CD14-positive monocyte (primary cell): ENCODE measurements at regions not wholly inside any gene's neighbourhood (a gene's known extent, or its start where the extent isn't known, plus 50 kb on each side); places are given as distances from the start of the nearest gene placed in this dataset.

Source experiments
- DNase-seq, 3 donors: peaks; one replicate each; pipeline ENCODE4 v3.0.0-alpha.2; 2011 to 2022
- H2AFZ ChIP-seq: 2 replicates; pipeline ENCODE4 v1.6.0; 2012; ENCODE audit warnings: mild to moderate bottlenecking, low read depth, low read length, inconsistent platforms; ENCODE audit not compliant: insufficient read depth, poor library complexity, severe bottlenecking
- H3K27ac ChIP-seq, 2 donors: 1 replicate in 1 of 2; 2 replicates in 1 of 2; pipeline ENCODE4 v1.5.1; 2012 to 2013; ENCODE audit warnings: low read length in 2 of 2, control low read depth in 1 of 2, inconsistent platforms in 1 of 2, low read depth in 1 of 2, mild to moderate bottlenecking in 1 of 2
- H3K27me3 ChIP-seq, 2 donors: one replicate each; pipeline versions ENCODE4 v1.6.0 to v1.6.1; 2011 to 2013; ENCODE audit warnings: low read length in 2 of 2; ENCODE audit not compliant: control insufficient read depth in 2 of 2, insufficient read depth in 2 of 2
- H3K36me3 ChIP-seq, 2 donors: replicated peaks in 1 of 2; 1 replicate in 1 of 2; 2 replicates in 1 of 2; pipeline versions ENCODE4 v1.5.1 to v1.6.1; 2012 to 2013; ENCODE audit warnings: low read length in 2 of 2, control low read depth in 1 of 2, inconsistent platforms in 1 of 2, mild to moderate bottlenecking in 1 of 2; ENCODE audit not compliant: insufficient read depth in 2 of 2, control insufficient read depth in 1 of 2
- H3K4me1 ChIP-seq, 2 donors: 1 replicate in 1 of 2; 2 replicates in 1 of 2; pipeline versions ENCODE4 v1.5.1 to v1.6.1; 2012 to 2013; ENCODE audit warnings: low read length in 2 of 2, control low read depth in 1 of 2, inconsistent platforms in 1 of 2, mild to moderate bottlenecking in 1 of 2, moderate library complexity in 1 of 2; ENCODE audit not compliant: insufficient read depth in 2 of 2, control insufficient read depth in 1 of 2
- H3K4me2 ChIP-seq: replicated peaks from 2 replicates; pipeline ENCODE3; 2012; ENCODE audit warnings: low read length, moderate library complexity, mild to moderate bottlenecking; ENCODE audit not compliant: poor library complexity, severe bottlenecking; ENCODE audit errors: extremely low read depth
- H3K4me3 ChIP-seq, 3 experiments: fragments of 200-600 bp in 1 of 3; sonication (generic) in 1 of 3; replicated peaks in 1 of 3; 1 replicate in 2 of 3; 2 replicates in 1 of 3; pipeline ENCODE4 v1.5.1; 2011 to 2013; ENCODE audit warnings: low read length in 3 of 3, mild to moderate bottlenecking in 3 of 3, control low read depth in 2 of 3, low read depth in 2 of 3, inconsistent platforms in 1 of 3, moderate library complexity in 1 of 3
- H3K79me2 ChIP-seq: 2 replicates; pipeline ENCODE4 v1.6.0; 2012; ENCODE audit warnings: mild to moderate bottlenecking, control low read depth, inconsistent platforms, low read length, moderate library complexity; ENCODE audit not compliant: insufficient read depth
- H3K9ac ChIP-seq: 2 replicates; pipeline ENCODE4 v1.6.0; 2017; ENCODE audit warnings: low read length, mild to moderate bottlenecking; ENCODE audit not compliant: insufficient read depth, poor library complexity, severe bottlenecking
- H3K9me3 ChIP-seq, 2 donors: replicated peaks in 1 of 2; 1 replicate in 1 of 2; 2 replicates in 1 of 2; pipeline versions ENCODE4 v1.5.1 to v1.6.1; 2012 to 2013; ENCODE audit warnings: low read length in 2 of 2, control low read depth in 1 of 2; ENCODE audit not compliant: control insufficient read depth in 1 of 2, insufficient read depth in 1 of 2
- H4K20me1 ChIP-seq: 2 replicates; pipeline ENCODE4 v1.6.0; 2012; ENCODE audit warnings: mild to moderate bottlenecking, low read length, control low read depth, moderate library complexity; ENCODE audit not compliant: insufficient read depth
- H3K27ac Mint-ChIP-seq, 7 donors: one replicate each; pipeline ENCODE4 v1.8.0; 2020; ENCODE audit warnings: mild to moderate bottlenecking in 7 of 7, mixed read lengths in 7 of 7, moderate library complexity in 6 of 7, inconsistent platforms in 2 of 7
- H3K27me3 Mint-ChIP-seq, 3 donors: one replicate each; pipeline ENCODE4 v1.8.0; 2021 to 2022; ENCODE audit warnings: low read depth in 3 of 3, mild to moderate bottlenecking in 3 of 3, mixed read lengths in 3 of 3, moderate library complexity in 3 of 3, inconsistent platforms in 1 of 3
- H3K36me3 Mint-ChIP-seq, 2 donors: one replicate each; pipeline ENCODE4 v1.8.0; 2020; ENCODE audit warnings: mixed read lengths in 2 of 2, inconsistent platforms in 1 of 2, mild to moderate bottlenecking in 1 of 2
- H3K4me1 Mint-ChIP-seq: one replicate; pipeline ENCODE4 v1.8.0; 2020; ENCODE audit warnings: mild to moderate bottlenecking, mixed read lengths
- H3K4me3 Mint-ChIP-seq, 2 donors: one replicate each; pipeline ENCODE4 v1.8.0; 2020; ENCODE audit warnings: mild to moderate bottlenecking in 2 of 2, mixed read lengths in 2 of 2, moderate library complexity in 1 of 2
- H3K9me3 Mint-ChIP-seq, 7 donors: one replicate each; pipeline ENCODE4 v1.8.0; 2020 to 2022; ENCODE audit warnings: mixed read lengths in 7 of 7, mild to moderate bottlenecking in 6 of 7, moderate library complexity in 6 of 7, inconsistent platforms in 2 of 7
- whole genome bisulfite sequencing: methylation state at CpG from one replicate; pipeline ENCODE4 v1.1.5; 2013; ENCODE audit warnings: missing lambda C conversion rate; ENCODE audit not compliant: insufficient coverage; 5-methylcytosine and 5-hydroxymethylcytosine counted together
- intact Hi-C, 2 donors: fragments of 100-400 bp; cut with micrococcal nuclease; formaldehyde crosslinking; loops; one replicate each; pipeline versions ENCODE4 v1.15.0 to v1.15.1; 2023
- TF ChIP-seq, protein P1 (sequence below): fragments of 200-600 bp; IDR thresholded peaks from one replicate; pipeline ENCODE4 v1.8.0; 2022; ENCODE audit warnings: antibody characterized with exemption, mild to moderate bottlenecking

DNA sequence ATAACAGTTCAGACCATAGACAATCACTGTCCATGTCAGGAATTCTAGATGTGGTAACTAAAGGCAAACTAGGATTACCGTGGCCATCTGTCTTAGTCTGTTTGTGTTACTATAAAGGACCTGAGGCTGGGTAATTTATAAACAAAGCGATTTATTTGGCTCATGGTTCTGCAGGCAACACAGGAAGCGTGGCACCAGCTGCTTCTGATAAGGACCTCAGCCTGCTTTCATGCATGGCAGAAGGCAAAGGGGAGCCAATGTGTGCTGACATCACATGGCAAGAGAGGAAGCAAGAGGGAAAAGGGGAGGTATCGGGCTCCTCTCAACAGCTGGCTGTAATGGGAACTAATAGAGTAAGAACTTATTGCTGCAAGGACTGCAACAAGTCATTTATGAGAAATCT lies 376.7 kb downstream of the GPM6A start:
- no peak overlapping the region for H3K27ac Mint-ChIP-seq
- no peak for DNase-seq
- no peak overlapping the region for H3K9ac ChIP-seq
- no peak overlapping the region for H3K4me2 ChIP-seq
- H3K4me1 ChIP-seq, result no peaks in the 10 kb centered on the region
- H3K27me3 Mint-ChIP-seq, result peaks cover 0 to 1% (median 0%) of the 10 kb centered on the region in 3 donors
- H3K4me3 ChIP-seq, result no peak overlapping the region
- H3K9me3 ChIP-seq, result no peaks in the 10 kb centered on the region
- H3K27me3 ChIP-seq, result no peaks in the 10 kb centered on the region
- no peak overlapping the region for H3K4me3 Mint-ChIP-seq
- no peaks in the 10 kb centered on the region for H3K79me2 ChIP-seq
- no peak overlapping the region for H3K27ac ChIP-seq
- H2AFZ ChIP-seq, result no peak overlapping the region
- H3K36me3 ChIP-seq, result no peaks in the 10 kb centered on the region
- intact Hi-C loops, result no loop called here
- H3K4me1 Mint-ChIP-seq, result no peaks in the 10 kb centered on the region
- TF ChIP-seq, protein P1, sequence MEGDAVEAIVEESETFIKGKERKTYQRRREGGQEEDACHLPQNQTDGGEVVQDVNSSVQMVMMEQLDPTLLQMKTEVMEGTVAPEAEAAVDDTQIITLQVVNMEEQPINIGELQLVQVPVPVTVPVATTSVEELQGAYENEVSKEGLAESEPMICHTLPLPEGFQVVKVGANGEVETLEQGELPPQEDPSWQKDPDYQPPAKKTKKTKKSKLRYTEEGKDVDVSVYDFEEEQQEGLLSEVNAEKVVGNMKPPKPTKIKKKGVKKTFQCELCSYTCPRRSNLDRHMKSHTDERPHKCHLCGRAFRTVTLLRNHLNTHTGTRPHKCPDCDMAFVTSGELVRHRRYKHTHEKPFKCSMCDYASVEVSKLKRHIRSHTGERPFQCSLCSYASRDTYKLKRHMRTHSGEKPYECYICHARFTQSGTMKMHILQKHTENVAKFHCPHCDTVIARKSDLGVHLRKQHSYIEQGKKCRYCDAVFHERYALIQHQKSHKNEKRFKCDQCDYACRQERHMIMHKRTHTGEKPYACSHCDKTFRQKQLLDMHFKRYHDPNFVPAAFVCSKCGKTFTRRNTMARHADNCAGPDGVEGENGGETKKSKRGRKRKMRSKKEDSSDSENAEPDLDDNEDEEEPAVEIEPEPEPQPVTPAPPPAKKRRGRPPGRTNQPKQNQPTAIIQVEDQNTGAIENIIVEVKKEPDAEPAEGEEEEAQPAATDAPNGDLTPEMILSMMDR, result no peak
- H3K9me3 Mint-ChIP-seq, result peaks cover 0 to 4% (median 0%) of the 10 kb centered on the region in 7 donors
- H3K36me3 Mint-ChIP-seq, result no peaks in the 10 kb centered on the region
- 16% methylated on average over 3 of the region's 4 CpGs for WGBS
- no peaks in the 10 kb centered on the region for H4K20me1 ChIP-seq

DNA sequence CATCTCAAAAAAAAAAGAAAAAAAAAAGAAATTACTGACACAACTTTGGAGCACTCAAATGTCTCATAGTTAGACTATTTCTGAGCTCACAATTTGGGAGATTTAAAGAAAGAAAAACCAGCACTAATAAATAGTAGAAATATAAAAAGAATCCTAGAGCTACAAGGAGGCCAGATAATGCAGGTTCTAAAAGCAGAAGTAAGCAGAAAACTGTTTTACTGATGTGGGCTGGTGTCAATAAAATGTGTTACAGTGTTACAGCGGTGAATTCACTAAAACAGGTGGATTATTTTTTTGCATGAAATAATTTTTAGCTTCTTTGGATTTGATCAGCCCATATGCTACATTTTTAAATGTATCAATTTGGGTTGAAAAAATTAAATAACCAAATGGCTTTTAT lies 375.9 kb downstream of the GPM6A start:
- no peaks in the 10 kb centered on the region for H3K27me3 ChIP-seq
- no peak overlapping the region for H3K4me2 ChIP-seq
- Mint-ChIP-seq H3K9me3 (peaks cover 0 to 4% (median 0%) of the 10 kb centered on the region in 7 donors), H3K36me3 (no peaks in the 10 kb centered on the region), H3K27ac (no peak overlapping the region), H3K4me1 (no peaks in the 10 kb centered on the region), H3K27me3 (peaks cover 0 to 1% (median 0%) of the 10 kb centered on the region in 3 donors), H3K4me3 (no peak overlapping the region)
- no peak for DNase-seq
- no peaks in the 10 kb centered on the region for H3K4me1 ChIP-seq
- H3K9ac ChIP-seq, result no peak overlapping the region
- H3K4me3 ChIP-seq, result no peak overlapping the region
- H3K27ac ChIP-seq, result no peak overlapping the region
- intact Hi-C loops, result no loop called here
- no peaks in the 10 kb centered on the region for H3K36me3 ChIP-seq
- no peaks in the 10 kb centered on the region for H4K20me1 ChIP-seq
- TF ChIP-seq, protein P1, result no peak
- H3K9me3 ChIP-seq, result no peaks in the 10 kb centered on the region
- no CpG with 5 or more reads among the region's 1 CpG for WGBS
- no peaks in the 10 kb centered on the region for H3K79me2 ChIP-seq
- no peak overlapping the region for H2AFZ ChIP-seq
